ENCODE measurements at regions not wholly inside any gene's neighbourhood (a gene's known extent, or its start where the extent isn't known, plus 50 kb on each side); places are given as distances from the start of the nearest gene placed in this dataset.

- no peak for TF ChIP-seq GATA2 (CRISPR knock-in tag; IDR thresholded peaks at IDR 0.05)
- TF ChIP-seq NFIC (IDR thresholded peaks at IDR 0.05; ENCODE audit: borderline replicate concordance): no peak
- TF ChIP-seq CTCF (IDR thresholded peaks at IDR 0.05): no peak
- TF ChIP-seq REST (IDR thresholded peaks at IDR 0.05; ENCODE audit: low read depth, low read length): no peak
- TF ChIP-seq RFX5 (IDR thresholded peaks at IDR 0.05; ENCODE audit: low read length): no peak
- no peak for TF ChIP-seq POLR2AphosphoS5 (IDR thresholded peaks at IDR 0.05; ENCODE audit: low read depth, low read length)
- no peak for TF ChIP-seq EZH2phosphoT487 (IDR thresholded peaks at IDR 0.05; ENCODE audit: borderline replicate concordance, low read depth)
- no peak for TF ChIP-seq EP300 (IDR thresholded peaks at IDR 0.05; ENCODE audit: borderline replicate concordance in 1 of 2, low read depth in 1 of 2, low read length in 1 of 2)
- no peak for TF ChIP-seq MEF2A (IDR thresholded peaks at IDR 0.05; ENCODE audit: borderline replicate concordance, low read depth)
- no peak for TF ChIP-seq NRF1 (IDR thresholded peaks at IDR 0.05; ENCODE audit: low read depth, low read length)
- TF ChIP-seq TAF1 (IDR thresholded peaks at IDR 0.05; ENCODE audit: borderline replicate concordance, low read depth, low read length): no peak
Measured at GRCh38 chr3:182729903-182730674, 63.2 kb upstream of the ATP11B start.

Measured in SK-N-SH (cell line).